Endometrium (tissue), 2 donors: ENCODE measurements at regions not wholly inside any gene's neighbourhood (a gene's known extent, or its start where the extent isn't known, plus 50 kb on each side); places are given as distances from the start of the nearest gene placed in this dataset.

Source experiments
- FAIRE-seq: peaks from 2 replicates; lab custom pipeline; 2012; peaks lifted over from hg19 to GRCh38; lab: Jason Lieb, UNC
- donor health status: control.
- donor health status: control.

GRCh38 chr6:9606435-9607134, 808.3 kb downstream of the TFAP2A start:
- no peak for FAIRE-seq

GRCh38 chr6:9594746-9595145, 820.1 kb downstream of the TFAP2A start:
- FAIRE-seq, result no peak

GRCh38 chr6:9593554-9593953, 821.3 kb downstream of the TFAP2A start:
- FAIRE-seq, result no peak

- FAIRE-seq, result no peak
Measured at GRCh38 chr6:9583753-9584352, 831.0 kb downstream of the TFAP2A start.

GRCh38 chr6:9581155-9581554, 833.7 kb downstream of the TFAP2A start:
- no peak for FAIRE-seq

GRCh38 chr6:9576521-9576920, 838.4 kb downstream of the TFAP2A start:
- FAIRE-seq, result no peak

GRCh38 chr6:9566096-9566495, 848.8 kb downstream of the TFAP2A start:
- FAIRE-seq, result no peak

- FAIRE-seq, result no peak
Measured at GRCh38 chr6:9564021-9564420, 850.9 kb downstream of the TFAP2A start.

GRCh38 chr6:9563568-9563967, 851.3 kb downstream of the TFAP2A start:
- FAIRE-seq, result no peak

- no peak for FAIRE-seq
Measured at GRCh38 chr6:9554806-9555205, 860.1 kb downstream of the TFAP2A start.

GRCh38 chr6:9554323-9554722, 860.6 kb downstream of the TFAP2A start:
- no peak for FAIRE-seq

- FAIRE-seq, result no peak
Measured at GRCh38 chr6:9553002-9553401, 861.9 kb downstream of the TFAP2A start.

- no peak for FAIRE-seq
Measured at GRCh38 chr6:9543649-9544048, 871.2 kb downstream of the TFAP2A start.

- peak; percentile 8 for FAIRE-seq
Measured at GRCh38 chr6:9540534-9541126, 874.2 kb downstream of the TFAP2A start.

- no peak for FAIRE-seq
Measured at GRCh38 chr6:9540126-9540525, 874.7 kb downstream of the TFAP2A start.

- no peak for FAIRE-seq
Measured at GRCh38 chr6:9539231-9539755, 875.6 kb downstream of the TFAP2A start.

- FAIRE-seq, result no peak
Measured at GRCh38 chr6:9537381-9537780, 877.5 kb downstream of the TFAP2A start.

GRCh38 chr6:9535106-9535505, 879.8 kb downstream of the TFAP2A start:
- no peak for FAIRE-seq

GRCh38 chr6:9532621-9533557, 882.0 kb downstream of the TFAP2A start:
- FAIRE-seq, result no peak

- FAIRE-seq, result no peak
Measured at GRCh38 chr6:9527679-9528286, 887.1 kb downstream of the TFAP2A start.

GRCh38 chr6:9523462-9523861, 891.4 kb downstream of the TFAP2A start:
- FAIRE-seq, result no peak

GRCh38 chr6:9522101-9522500, 892.8 kb downstream of the TFAP2A start:
- FAIRE-seq, result no peak
